Spleen (tissue), 11 donors: ENCODE measurements at regions not wholly inside any gene's neighbourhood (a gene's known extent, or its start where the extent isn't known, plus 50 kb on each side); places are given as distances from the start of the nearest gene placed in this dataset.

Source experiments
- DNase-seq: peaks from one replicate; pipeline ENCODE4 v3.0.0-alpha.2; 2020
- H3K27ac ChIP-seq, 8 donors: fragments of 200-600 bp; sonication (generic) in 7 of 8; 1 replicate in 4 of 8; 2 replicates in 4 of 8; pipeline versions ENCODE4 v1.5.0 to v1.8.0; 2016 to 2021; ENCODE audit warnings: inconsistent platforms in 4 of 8, mild to moderate bottlenecking in 4 of 8, moderate library complexity in 1 of 8
- H3K27me3 ChIP-seq, 7 donors: fragments of 200-600 bp; sonication (generic) in 6 of 7; replicated peaks in 1 of 7; 1 replicate in 4 of 7; 2 replicates in 3 of 7; pipeline versions ENCODE4 v1.5.0 to v1.8.0; 2016 to 2021; ENCODE audit warnings: inconsistent platforms in 3 of 7, mild to moderate bottlenecking in 1 of 7
- H3K36me3 ChIP-seq, 6 donors: fragments of 200-600 bp; sonication (generic) in 5 of 6; 1 replicate in 4 of 6; 2 replicates in 2 of 6; pipeline versions ENCODE4 v1.5.0 to v1.8.0; 2016 to 2021; ENCODE audit warnings: inconsistent platforms in 2 of 6
- H3K4me1 ChIP-seq, 6 donors: fragments of 200-600 bp; sonication (generic) in 5 of 6; 1 replicate in 3 of 6; 2 replicates in 3 of 6; pipeline versions ENCODE4 v1.5.0 to v1.8.0; 2016 to 2021; ENCODE audit warnings: inconsistent platforms in 3 of 6
- H3K4me3 ChIP-seq, 8 donors: fragments of 200-600 bp; sonication (generic) in 7 of 8; 1 replicate in 4 of 8; 2 replicates in 4 of 8; pipeline versions ENCODE4 v1.5.0 to v1.8.0; 2016 to 2021; ENCODE audit warnings: inconsistent platforms in 4 of 8, mild to moderate bottlenecking in 4 of 8, moderate library complexity in 2 of 8
- H3K9me3 ChIP-seq, 8 donors: fragments of 200-600 bp; sonication (generic) in 7 of 8; 1 replicate in 4 of 8; 2 replicates in 4 of 8; pipeline versions ENCODE4 v1.5.0 to v1.8.0; 2016 to 2021; ENCODE audit warnings: inconsistent platforms in 4 of 8
- POLR2A ChIP-seq, 3 donors: fragments of 450-650 bp; IDR thresholded peaks; one replicate each; pipeline ENCODE4 v1.5.1; 2017; ENCODE audit warnings: antibody characterized with exemption in 3 of 3, mild to moderate bottlenecking in 1 of 3
- POLR2AphosphoS5 ChIP-seq, 3 donors: sonication (generic); formaldehyde crosslinking; IDR thresholded peaks; one replicate each; pipeline ENCODE4 v1.5.1; 2017; ENCODE audit warnings: antibody characterized with exemption in 3 of 3
- WGBS, 5 donors: extraction: QIAGEN DNeasy Blood & Tissue Kit in 3 of 5; methylation state at CpG; one replicate each; pipeline versions ENCODE4 v1.1.5 to v1.1.7; 2013 to 2018; 5-methylcytosine and 5-hydroxymethylcytosine counted together
- intact Hi-C: fragments of 100-400 bp; cut with DNase I; formaldehyde crosslinking; loops from one replicate; pipeline ENCODE4 v1.15.0; 2023; ENCODE audit warnings: low total_unique reads
- TF ChIP-seq, protein P1 (sequence below), 11 experiments: fragments of 200-600 bp in 7 of 11; fragments of 450-650 bp in 4 of 11; sonication (generic) in 4 of 11; IDR thresholded peaks in 8 of 11; conservative IDR thresholded peaks in 3 of 11; 1 replicate in 7 of 11; 2 replicates in 4 of 11; pipeline versions ENCODE4 v1.4.0 to v1.8.0; 2016 to 2021; ENCODE audit warnings: antibody characterized with exemption in 11 of 11, inconsistent platforms in 4 of 11, mild to moderate bottlenecking in 1 of 11
- donor health status: healthy with polysubstance abuse.
- donor health status: DM: no; HTN: no; CAD: no; lungs with moderate emphysema.
- donor health status: DM: no; HTN: no; CAD: no.
- donor health status: Bipolar disorder and iron deficiency.
- donor health status: healthy.
- donor health status: DM: no; HTN: no; CAD: no.
- donor health status: DM: yes; HTN: yes; CAD: no.

DNA sequence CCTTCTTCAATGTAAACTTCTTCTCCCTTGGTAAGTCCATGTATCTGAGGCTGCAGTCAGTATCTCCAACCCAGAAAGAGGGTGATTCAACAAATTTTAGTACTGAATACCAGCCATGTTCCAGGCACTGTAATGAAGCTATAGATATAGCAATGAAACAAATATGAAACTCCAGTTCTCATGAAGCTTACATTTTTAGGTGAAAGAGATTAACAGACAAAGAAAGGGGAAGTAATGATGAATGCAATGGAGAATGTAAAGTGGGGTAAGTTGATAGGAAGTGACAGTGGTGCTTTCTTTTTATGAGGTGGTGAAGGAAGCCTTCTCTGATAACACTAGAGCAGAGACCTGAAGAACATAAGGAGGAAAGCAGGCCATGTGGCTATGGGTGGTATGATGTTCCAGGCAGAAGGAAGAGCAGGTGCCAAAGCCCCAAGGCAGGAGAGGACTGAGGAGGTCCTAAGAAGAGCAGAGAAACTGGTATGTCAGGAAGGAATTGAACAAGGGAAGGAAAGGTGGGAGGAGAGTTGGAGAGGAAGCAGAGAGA, 143.6 kb downstream of the TFAP2B start:
- Histone ChIP-seq H3K27ac (peak overlapping the region in 6 of 8 donors; percentile 17 to 75 (median 68)), H3K27me3 (no peaks in the 10 kb centered on the region), H3K9me3 (no peaks in the 10 kb centered on the region), H3K4me1 (peaks cover 0 to 24% (median 0%) of the 10 kb centered on the region in 6 donors), H3K4me3 (peak overlapping the region in 1 of 8 donors; percentile 16), H3K36me3 (no peaks in the 10 kb centered on the region)
- intact Hi-C loops = no loop called here
- TF ChIP-seq POLR2A (IDR thresholded peaks at IDR 0.05) (no peak), POLR2AphosphoS5 (IDR thresholded peaks at IDR 0.05) (no peak)
- TF ChIP-seq, protein P1, sequence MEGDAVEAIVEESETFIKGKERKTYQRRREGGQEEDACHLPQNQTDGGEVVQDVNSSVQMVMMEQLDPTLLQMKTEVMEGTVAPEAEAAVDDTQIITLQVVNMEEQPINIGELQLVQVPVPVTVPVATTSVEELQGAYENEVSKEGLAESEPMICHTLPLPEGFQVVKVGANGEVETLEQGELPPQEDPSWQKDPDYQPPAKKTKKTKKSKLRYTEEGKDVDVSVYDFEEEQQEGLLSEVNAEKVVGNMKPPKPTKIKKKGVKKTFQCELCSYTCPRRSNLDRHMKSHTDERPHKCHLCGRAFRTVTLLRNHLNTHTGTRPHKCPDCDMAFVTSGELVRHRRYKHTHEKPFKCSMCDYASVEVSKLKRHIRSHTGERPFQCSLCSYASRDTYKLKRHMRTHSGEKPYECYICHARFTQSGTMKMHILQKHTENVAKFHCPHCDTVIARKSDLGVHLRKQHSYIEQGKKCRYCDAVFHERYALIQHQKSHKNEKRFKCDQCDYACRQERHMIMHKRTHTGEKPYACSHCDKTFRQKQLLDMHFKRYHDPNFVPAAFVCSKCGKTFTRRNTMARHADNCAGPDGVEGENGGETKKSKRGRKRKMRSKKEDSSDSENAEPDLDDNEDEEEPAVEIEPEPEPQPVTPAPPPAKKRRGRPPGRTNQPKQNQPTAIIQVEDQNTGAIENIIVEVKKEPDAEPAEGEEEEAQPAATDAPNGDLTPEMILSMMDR (IDR thresholded peaks at IDR 0.05 in 8 of 11, conservative IDR thresholded peaks at IDR 0.05 in 3 of 11) = no peak
- no peak for DNase-seq

- Histone ChIP-seq H3K4me1 (peaks cover 0 to 24% (median 0%) of the 10 kb centered on the region in 6 donors), H3K4me3 (no peak overlapping the region), H3K27me3 (no peaks in the 10 kb centered on the region), H3K9me3 (no peaks in the 10 kb centered on the region), H3K36me3 (no peaks in the 10 kb centered on the region), H3K27ac (peak overlapping the region in 4 of 8 donors; percentile 24 to 75 (median 68))
- intact Hi-C loops = no loop called here
- WGBS, 5 donors = 71 to 80% (median 74%) methylated on average over 6 of the region's 6 CpGs
- DNase-seq = no peak
- no peak for TF ChIP-seq POLR2AphosphoS5 (IDR thresholded peaks at IDR 0.05)
- TF ChIP-seq POLR2A (IDR thresholded peaks at IDR 0.05) = no peak
- TF ChIP-seq, protein P1 (IDR thresholded peaks at IDR 0.05 in 8 of 11, conservative IDR thresholded peaks at IDR 0.05 in 3 of 11) = no peak
Observed at GRCh38 chr6:50963952-50964351, 145.3 kb downstream of the TFAP2B start.

GRCh38 chr6:50965495-50965894, 146.8 kb downstream of the TFAP2B start:
- intact Hi-C loops = no loop called here
- no peaks in the 10 kb centered on the region for H3K36me3 ChIP-seq

DNA sequence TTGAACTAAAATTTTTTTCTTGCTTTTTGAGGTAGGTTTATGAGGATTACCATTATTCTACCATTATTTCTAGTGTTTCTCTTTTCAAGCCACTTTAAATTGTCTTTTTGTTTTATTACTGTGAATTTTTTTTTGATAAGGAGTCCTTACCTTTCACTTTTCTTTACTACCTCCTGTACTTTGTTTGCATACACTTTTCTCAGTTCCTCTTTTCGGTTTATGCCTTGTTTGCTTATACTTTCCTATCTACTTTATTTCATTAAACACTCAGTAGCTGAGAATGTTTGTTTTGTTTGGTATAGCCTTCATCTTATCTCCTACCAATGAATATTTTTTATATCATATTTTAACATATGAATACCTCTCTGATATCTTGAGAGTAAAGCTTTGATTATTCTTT, 147.9 kb downstream of the TFAP2B start:
- Histone ChIP-seq H3K4me1 (peaks cover 0 to 22% (median 0%) of the 10 kb centered on the region in 6 donors), H3K36me3 (no peaks in the 10 kb centered on the region), H3K4me3 (no peak overlapping the region), H3K27me3 (no peaks in the 10 kb centered on the region), H3K27ac (no peak overlapping the region), H3K9me3 (no peaks in the 10 kb centered on the region)
- WGBS, 5 donors = 10 to 52% (median 36%) methylated on average over 1 of the region's 1 CpG
- intact Hi-C loops = no loop called here
- DNase-seq = no peak
- TF ChIP-seq, protein P1 (IDR thresholded peaks at IDR 0.05 in 8 of 11, conservative IDR thresholded peaks at IDR 0.05 in 3 of 11) = no peak
- no peak for TF ChIP-seq POLR2A (IDR thresholded peaks at IDR 0.05)
- TF ChIP-seq POLR2AphosphoS5 (IDR thresholded peaks at IDR 0.05) = no peak

More at GRCh38 chr6:50965495-50965894, 146.8 kb downstream of the TFAP2B start:
- H3K4me3 ChIP-seq = no peak overlapping the region
- DNase-seq = no peak
- TF ChIP-seq POLR2AphosphoS5 (IDR thresholded peaks at IDR 0.05) = no peak
- TF ChIP-seq, protein P1 (IDR thresholded peaks at IDR 0.05 in 8 of 11, conservative IDR thresholded peaks at IDR 0.05 in 3 of 11) = no peak
- TF ChIP-seq POLR2A (IDR thresholded peaks at IDR 0.05) = no peak
- H3K9me3 ChIP-seq = no peaks in the 10 kb centered on the region
- no peak overlapping the region for H3K27ac ChIP-seq
- H3K27me3 ChIP-seq = no peaks in the 10 kb centered on the region
- peaks cover 0 to 24% (median 0%) of the 10 kb centered on the region in 6 donors for H3K4me1 ChIP-seq
